GM12878 (cell line): ENCODE measurements at regions not wholly inside any gene's neighbourhood (a gene's known extent, or its start where the extent isn't known, plus 50 kb on each side); places are given as distances from the start of the nearest gene placed in this dataset.

Source experiments
- ATAC-seq: fragments of 200-7000 bp; cut with Tn5 transposase; 3 replicates; pipeline ENCODE4 v1.9.1; 2020; ENCODE audit warnings: mild to moderate bottlenecking, moderate library complexity
- BruUV-seq: library from RNA; stranded (reverse); fragments of 400-500 nt; replicated peaks from 2 replicates; lab custom pipeline; 2021; lab: Mats Ljungman, UMichigan
- CTCF ChIA-PET: fragments of 300-600 bp; sonication (Branson Sonifier 250); formaldehyde crosslinking; extraction: SDS; loops from one replicate; lab custom pipeline; 2021; ENCODE audit warnings: inconsistent platforms; lab: Yijun Ruan, JAX
- POLR2A ChIA-PET: fragments of 350-600 bp; formaldehyde crosslinking; extraction: SDS; loops from one replicate; lab custom pipeline; 2021; ENCODE audit warnings: inconsistent platforms; lab: Charles Lee
- RAD21 ChIA-PET: fragments of 300-600 bp; sonication (Branson Sonifier 250); formaldehyde crosslinking; loops from one replicate; lab custom pipeline; 2023; ENCODE audit warnings: antibody characterized with exemption; ENCODE audit not compliant: unreplicated experiment; lab: Charles Lee
- SMC1A ChIA-PET: fragments of 300-600 bp; sonication (Branson Sonifier 250); formaldehyde crosslinking; loops from one replicate; lab custom pipeline; 2023; ENCODE audit not compliant: unreplicated experiment, uncharacterized antibody; lab: Charles Lee
- DNase-seq: peaks from one replicate; pipeline ENCODE4 v3.0.0-alpha.2; 2011; ENCODE audit warnings: low read depth, low spot score
- FAIRE-seq: peaks from 3 replicates; lab custom pipeline; 2011; peaks lifted over from hg19 to GRCh38; lab: Jason Lieb, UNC
- H2AFZ ChIP-seq: 2 replicates; pipeline ENCODE4 v1.6.0; 2011; ENCODE audit warnings: low read depth, low read length, control low read depth; ENCODE audit not compliant: control insufficient read depth
- H3K27ac ChIP-seq: 2 replicates; pipeline ENCODE4 v1.5.1; 2011; ENCODE audit warnings: control low read depth; ENCODE audit not compliant: control insufficient read depth, insufficient read depth
- H3K27me3 ChIP-seq, 2 experiments: replicated peaks in 1 of 2; 2 replicates each; pipeline versions ENCODE4 v1.6.0 to v1.6.1; 2011; ENCODE audit warnings: low read length in 1 of 2; ENCODE audit not compliant: control insufficient read depth in 2 of 2, insufficient read depth in 2 of 2
- H3K36me3 ChIP-seq, 2 experiments: 2 replicates each; pipeline ENCODE4 v1.5.1; 2011; ENCODE audit warnings: low read length in 1 of 2; ENCODE audit not compliant: control insufficient read depth in 2 of 2, insufficient read depth in 2 of 2
- H3K4me1 ChIP-seq: 2 replicates; pipeline ENCODE4 v1.6.1; 2011; ENCODE audit warnings: mild to moderate bottlenecking, low read length, moderate library complexity, mixed read lengths; ENCODE audit not compliant: control insufficient read depth, insufficient read depth
- H3K4me2 ChIP-seq: 2 replicates; pipeline ENCODE4 v1.6.0; 2011; ENCODE audit warnings: control low read depth; ENCODE audit not compliant: control insufficient read depth, insufficient read depth
- H3K4me3 ChIP-seq: fragments of 200-600 bp; sonication (generic); 2 replicates; pipeline ENCODE4 v1.5.1; 2016
- H3K79me2 ChIP-seq: 2 replicates; pipeline ENCODE4 v1.6.0; 2011; ENCODE audit warnings: low read length; ENCODE audit not compliant: control insufficient read depth, insufficient read depth
- H3K9ac ChIP-seq: 2 replicates; pipeline ENCODE4 v1.8.0; 2011; ENCODE audit warnings: low read length, control low read depth, mixed read lengths; ENCODE audit not compliant: control insufficient read depth, insufficient read depth
- H3K9me3 ChIP-seq: replicated peaks from 3 replicates; pipeline ENCODE4 v1.5.1; 2011; ENCODE audit warnings: mild to moderate bottlenecking, low read length; ENCODE audit not compliant: control insufficient read depth, insufficient read depth
- H4K20me1 ChIP-seq: 2 replicates; pipeline ENCODE4 v1.6.0; 2011; ENCODE audit not compliant: control insufficient read depth, insufficient read depth
- ATF3 ChIP-seq: IDR thresholded peaks from 2 replicates; pipeline ENCODE4 v1.6.1; 2011; ENCODE audit warnings: low read depth, mild to moderate bottlenecking, low read length, moderate library complexity, borderline replicate concordance; ENCODE audit errors: extremely low read depth
- ATF7 ChIP-seq: fragments of 450-650 bp; IDR thresholded peaks from 2 replicates; pipeline ENCODE4 v1.6.1; 2016; ENCODE audit warnings: low read depth, mild to moderate bottlenecking
- BCL11A ChIP-seq: IDR thresholded peaks from 2 replicates; pipeline ENCODE4 v1.6.1; 2011; ENCODE audit warnings: low read depth, low read length
- CEBPB ChIP-seq, 2 experiments: fragments of 150-350 bp in 1 of 2; IDR thresholded peaks; 2 replicates each; pipeline ENCODE4 v1.6.1; 2012 to 2014; ENCODE audit warnings: low read depth in 2 of 2, low read length in 2 of 2, borderline replicate concordance in 1 of 2, inconsistent platforms in 1 of 2
- CTCF ChIP-seq, 3 experiments: IDR thresholded peaks in 2 of 3; conservative IDR thresholded peaks in 1 of 3; 2 replicates each; pipeline ENCODE4 v1.5.1; 2011; ENCODE audit warnings: low read depth in 3 of 3, low read length in 3 of 3, mild to moderate bottlenecking in 3 of 3, control low read depth in 2 of 3, moderate library complexity in 2 of 3, inconsistent platforms in 1 of 3, mixed read lengths in 1 of 3; ENCODE audit not compliant: control insufficient read depth in 2 of 3, insufficient read depth in 1 of 3; ENCODE audit errors: extremely low read depth in 1 of 3
- EGR1 ChIP-seq, 2 experiments: IDR thresholded peaks; 1 replicate in 1 of 2; 2 replicates in 1 of 2; pipeline ENCODE4 v1.6.1; 2011 to 2012; ENCODE audit warnings: low read depth in 2 of 2, low read length in 2 of 2, borderline replicate concordance in 1 of 2, mild to moderate bottlenecking in 1 of 2, moderate library complexity in 1 of 2
- GATAD2B ChIP-seq: fragments of 450-650 bp; conservative IDR thresholded peaks from 2 replicates; pipeline ENCODE4 v1.6.1; 2017; ENCODE audit warnings: low read depth, mild to moderate bottlenecking, moderate library complexity
- MYB ChIP-seq: fragments of 150-350 bp; IDR thresholded peaks from 2 replicates; pipeline ENCODE4 v1.6.1; 2014; ENCODE audit warnings: mild to moderate bottlenecking, low read depth, low read length, borderline replicate concordance
- NFIC ChIP-seq: IDR thresholded peaks from 2 replicates; pipeline ENCODE4 v1.6.1; 2012; ENCODE audit warnings: low read depth, mild to moderate bottlenecking, inconsistent platforms, low read length, moderate library complexity
- PAX8 ChIP-seq: fragments of 450-650 bp; IDR thresholded peaks from 2 replicates; pipeline ENCODE4 v1.6.1; 2017; ENCODE audit warnings: mild to moderate bottlenecking, moderate library complexity
- PML ChIP-seq: IDR thresholded peaks from 2 replicates; pipeline ENCODE4 v1.6.1; 2012; ENCODE audit warnings: low read length, inconsistent platforms
- POU2F2 ChIP-seq: IDR thresholded peaks from 3 replicates; pipeline ENCODE4 v1.6.1; 2011; ENCODE audit warnings: low read depth, mild to moderate bottlenecking, low read length, borderline replicate concordance
- RAD21 ChIP-seq: IDR thresholded peaks from 2 replicates; pipeline ENCODE4 v1.6.1; 2011; ENCODE audit warnings: mild to moderate bottlenecking, low read depth, low read length, moderate library complexity; ENCODE audit not compliant: insufficient read depth
- RFX5 ChIP-seq: IDR thresholded peaks from 2 replicates; pipeline ENCODE4 v1.6.1; 2011; ENCODE audit warnings: low read depth, low read length, improper control_type of control experiment
- SKIL ChIP-seq: fragments of 450-650 bp; IDR thresholded peaks from 2 replicates; pipeline ENCODE4 v1.6.1; 2017; ENCODE audit warnings: mild to moderate bottlenecking, low read depth, inconsistent platforms; ENCODE audit not compliant: poor library complexity, severe bottlenecking
- SMC3 ChIP-seq: IDR thresholded peaks from 2 replicates; pipeline ENCODE4 v1.6.1; 2011; ENCODE audit warnings: low read length, improper control_type of control experiment, borderline replicate concordance
- SREBF2 ChIP-seq: IDR thresholded peaks from 2 replicates; pipeline ENCODE4 v1.6.1; 2012; ENCODE audit warnings: mild to moderate bottlenecking, low read length
- TAF1 ChIP-seq: IDR thresholded peaks from 2 replicates; pipeline ENCODE4 v1.6.1; 2011; ENCODE audit warnings: mild to moderate bottlenecking, low read depth, low read length, borderline replicate concordance
- YY1 ChIP-seq: IDR thresholded peaks from 2 replicates; pipeline ENCODE4 v1.6.1; 2011; ENCODE audit warnings: low read depth, mild to moderate bottlenecking, low read length
- WGBS: methylation state at CpG from one replicate; pipeline ENCODE4 v1.1.6; 2016; ENCODE audit warnings: low lambda C conversion rate; ENCODE audit not compliant: insufficient replicate concordance, insufficient coverage; ENCODE audit errors: missing lambda C conversion rate; 5-methylcytosine and 5-hydroxymethylcytosine counted together
- in situ Hi-C: fragments of 300-500 bp; cut with MboI; formaldehyde crosslinking; loops from 9 replicates; pipeline ENCODE4 v1.14.3; 2018; ENCODE audit warnings: mixed read lengths
- intact Hi-C: fragments of 100-400 bp; cut with micrococcal nuclease; formaldehyde crosslinking; loops from one replicate; pipeline ENCODE4 v1.14.2; 2022; ENCODE audit not compliant: unreplicated experiment

- Histone ChIP-seq H3K27me3 (no peaks in the 10 kb centered on the region), H3K4me2 (no peak overlapping the region), H2AFZ (peak overlapping the region; percentile 63), H3K9ac (no peak overlapping the region), H3K4me1 (no peaks in the 10 kb centered on the region), H3K36me3 (no peaks in the 10 kb centered on the region), H3K79me2 (no peaks in the 10 kb centered on the region), H3K9me3 (no peaks in the 10 kb centered on the region), H3K4me3 (no peak overlapping the region), H3K27ac (no peak overlapping the region), H4K20me1 (no peaks in the 10 kb centered on the region)
- in situ Hi-C loops: loop anchor here (5.0 kb wide), 1 partner anchor 550 kb away; no protein-coding TSS in a partner anchor
- ATAC-seq: peak; percentile 100
- FAIRE-seq: peak; percentile 93
- no TSS peak for BruUV-seq
- DNase-seq: peak; percentile 9
- TF ChIP-seq PML: no peak
- peak; percentile 94 for TF ChIP-seq SMC3
- TF ChIP-seq CTCF (IDR thresholded peaks at IDR 0.05 in 2 of 3, conservative IDR thresholded peaks at IDR 0.05 in 1 of 3; ENCODE audit: control insufficient read depth in 2 of 3, extremely low read depth in 1 of 3, insufficient read depth in 1 of 3, low read depth in 3 of 3, low read length in 3 of 3): peak; percentile 91 to 95 (median 94); a peak in 5 of 6 replicates
- TF ChIP-seq SREBF2: no peak
- TF ChIP-seq TAF1: no peak
- no peak for TF ChIP-seq SKIL
- no peak for TF ChIP-seq NFIC
- no peak for TF ChIP-seq ATF7
- TF ChIP-seq POU2F2: 0 out of 3 replicates have a peak, but pooled peaks have one; percentile 21
- TF ChIP-seq RFX5: 0 out of 2 replicates have a peak, but pooled peaks have one; percentile 30
- TF ChIP-seq EGR1 (IDR thresholded peaks at IDR 0.05; ENCODE audit: borderline replicate concordance in 1 of 2, low read depth in 2 of 2, low read length in 2 of 2): no peak
- TF ChIP-seq GATAD2B: no peak
- TF ChIP-seq BCL11A: no peak
- no peak for TF ChIP-seq MYB
- TF ChIP-seq CEBPB (IDR thresholded peaks at IDR 0.05; ENCODE audit: borderline replicate concordance in 1 of 2, low read depth in 2 of 2, low read length in 2 of 2): no peak
- no peak for TF ChIP-seq PAX8
- peak; percentile 96 for TF ChIP-seq RAD21
- no peak for TF ChIP-seq ATF3
- TF ChIP-seq YY1: peak; percentile 91
- RAD21 ChIA-PET: interaction anchor here (0.6 to 2.1 kb wide), 12 partner anchors 46 to 852 kb away, joined by 3 to 10 read pairs (median 4); no protein-coding TSS in a partner anchor
- WGBS: 16% methylated on average over 22 of the region's 22 CpGs
- CTCF ChIA-PET: interaction anchor here (0.6 to 2.2 kb wide), 39 partner anchors 9 to 852 kb away, joined by 3 to 28 read pairs (median 3); no protein-coding TSS in a partner anchor
- intact Hi-C loops: loop anchor here (1.0 to 5.0 kb wide), 5 partner anchors 245 to 852 kb away; no protein-coding TSS in a partner anchor
- POLR2A ChIA-PET: no interaction called here
- SMC1A ChIA-PET: interaction anchor here (0.8 to 2.2 kb wide), 12 partner anchors 10 to 668 kb away, joined by 3 to 8 read pairs (median 4); no protein-coding TSS in a partner anchor
Measured at GRCh38 chr12:65556676-65557437, 267.4 kb upstream of the HMGA2 start.
